22Rv1 (cell line): ENCODE measurements at regions not wholly inside any gene's neighbourhood (a gene's known extent, or its start where the extent isn't known, plus 50 kb on each side); places are given as distances from the start of the nearest gene placed in this dataset.

ENCODE experiments used
- H3K27ac ChIP-seq: fragments of 450-650 bp; 2 replicates; pipeline ENCODE4 v1.5.1; 2017
- ZFX ChIP-seq: fragments of 450-650 bp; IDR thresholded peaks from 2 replicates; pipeline ENCODE4 v1.6.1; 2017; ENCODE audit warnings: antibody characterized with exemption, borderline replicate concordance
- TF ChIP-seq, protein P1 (sequence below): fragments of 450-650 bp; IDR thresholded peaks from 2 replicates; pipeline ENCODE4 v1.5.1; 2017; ENCODE audit warnings: mild to moderate bottlenecking

DNA sequence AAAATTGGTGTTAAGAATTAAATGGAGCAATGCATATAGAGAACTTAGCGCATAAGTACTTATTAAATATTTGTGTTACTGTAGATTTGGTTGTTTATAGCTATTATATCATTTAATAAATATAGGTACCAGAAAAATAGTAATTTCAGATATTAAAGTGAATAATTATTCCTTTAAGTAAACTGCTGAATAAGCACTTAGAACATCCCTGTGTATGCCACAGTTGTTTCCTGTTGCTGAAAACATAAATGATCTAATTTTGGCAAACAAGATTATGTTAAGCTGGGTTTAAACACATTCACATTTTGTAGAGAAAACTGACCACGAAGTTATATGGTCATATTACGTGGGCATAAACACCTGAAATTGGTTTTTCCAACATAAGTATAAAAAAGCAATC is 388.0 kb upstream of the ZNF804A start:
- H3K27ac ChIP-seq: no peak overlapping the region
- TF ChIP-seq, protein P1, sequence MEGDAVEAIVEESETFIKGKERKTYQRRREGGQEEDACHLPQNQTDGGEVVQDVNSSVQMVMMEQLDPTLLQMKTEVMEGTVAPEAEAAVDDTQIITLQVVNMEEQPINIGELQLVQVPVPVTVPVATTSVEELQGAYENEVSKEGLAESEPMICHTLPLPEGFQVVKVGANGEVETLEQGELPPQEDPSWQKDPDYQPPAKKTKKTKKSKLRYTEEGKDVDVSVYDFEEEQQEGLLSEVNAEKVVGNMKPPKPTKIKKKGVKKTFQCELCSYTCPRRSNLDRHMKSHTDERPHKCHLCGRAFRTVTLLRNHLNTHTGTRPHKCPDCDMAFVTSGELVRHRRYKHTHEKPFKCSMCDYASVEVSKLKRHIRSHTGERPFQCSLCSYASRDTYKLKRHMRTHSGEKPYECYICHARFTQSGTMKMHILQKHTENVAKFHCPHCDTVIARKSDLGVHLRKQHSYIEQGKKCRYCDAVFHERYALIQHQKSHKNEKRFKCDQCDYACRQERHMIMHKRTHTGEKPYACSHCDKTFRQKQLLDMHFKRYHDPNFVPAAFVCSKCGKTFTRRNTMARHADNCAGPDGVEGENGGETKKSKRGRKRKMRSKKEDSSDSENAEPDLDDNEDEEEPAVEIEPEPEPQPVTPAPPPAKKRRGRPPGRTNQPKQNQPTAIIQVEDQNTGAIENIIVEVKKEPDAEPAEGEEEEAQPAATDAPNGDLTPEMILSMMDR: no peak
- TF ChIP-seq ZFX: no peak

DNA sequence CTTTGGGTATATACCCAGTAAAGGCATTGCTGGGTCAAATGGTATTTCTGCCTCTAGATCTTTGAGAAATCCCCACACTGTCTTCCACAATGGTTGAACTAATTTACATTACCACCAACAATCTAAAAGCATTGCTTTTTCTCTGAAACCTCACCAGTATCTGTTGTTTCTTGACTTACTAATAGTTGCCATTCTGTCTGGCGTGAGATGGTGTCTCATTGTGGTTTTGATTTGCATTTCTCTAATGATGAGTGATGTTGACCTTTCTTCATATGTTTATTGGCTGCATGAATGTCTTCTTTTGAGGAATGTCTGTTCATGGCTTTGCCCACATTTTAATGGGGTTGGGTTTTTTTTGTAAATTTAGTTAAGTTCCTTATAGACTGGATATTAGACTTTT is 382.6 kb upstream of the ZNF804A start:
- TF ChIP-seq ZFX: no peak
- TF ChIP-seq, protein P1: no peak

DNA sequence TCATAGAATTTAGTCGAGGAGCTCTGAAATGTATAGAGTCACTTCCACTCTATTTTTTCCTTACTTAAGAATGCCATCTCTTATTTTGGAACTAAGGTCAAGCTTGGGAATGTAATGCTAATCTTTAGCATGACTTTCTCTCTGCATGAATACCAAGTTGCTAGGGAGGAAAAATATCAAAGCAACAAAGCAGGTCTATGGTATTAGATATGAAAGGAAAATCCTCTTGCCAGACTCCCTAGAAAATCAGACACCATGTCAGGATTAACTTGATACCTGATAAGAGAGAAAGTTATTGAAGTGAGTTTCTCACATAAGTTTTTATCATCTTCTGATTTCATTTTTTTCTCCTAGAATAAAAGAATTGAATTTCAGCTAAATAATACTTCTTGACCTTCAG is 341.7 kb upstream of the ZNF804A start:
- H3K27ac ChIP-seq: no peak overlapping the region
- no peak for TF ChIP-seq ZFX
- TF ChIP-seq, protein P1: no peak

More for the DNA sequence above, 382.6 kb upstream of the ZNF804A start:
- H3K27ac ChIP-seq: no peak overlapping the region

DNA sequence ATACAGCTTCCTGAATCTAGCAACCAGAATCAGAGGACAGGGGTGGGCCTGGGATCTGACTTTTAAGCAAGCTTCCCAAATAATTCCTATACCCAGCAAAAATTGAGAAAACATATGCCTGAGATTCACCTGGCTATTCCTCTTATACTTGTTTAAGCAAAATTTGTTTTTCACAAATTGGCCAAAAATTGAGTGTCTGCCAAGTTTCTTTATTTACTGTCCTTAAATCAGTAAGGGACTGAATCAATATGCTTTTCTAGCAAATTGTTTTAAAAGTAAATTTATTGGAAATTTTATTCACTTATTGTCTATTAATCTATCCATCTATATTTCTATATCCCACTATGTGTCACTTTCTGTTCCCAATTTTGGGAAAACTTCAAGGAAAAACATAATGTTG is 337.0 kb upstream of the ZNF804A start:
- no peak overlapping the region for H3K27ac ChIP-seq
- TF ChIP-seq, protein P1: no peak
- TF ChIP-seq ZFX: no peak

DNA sequence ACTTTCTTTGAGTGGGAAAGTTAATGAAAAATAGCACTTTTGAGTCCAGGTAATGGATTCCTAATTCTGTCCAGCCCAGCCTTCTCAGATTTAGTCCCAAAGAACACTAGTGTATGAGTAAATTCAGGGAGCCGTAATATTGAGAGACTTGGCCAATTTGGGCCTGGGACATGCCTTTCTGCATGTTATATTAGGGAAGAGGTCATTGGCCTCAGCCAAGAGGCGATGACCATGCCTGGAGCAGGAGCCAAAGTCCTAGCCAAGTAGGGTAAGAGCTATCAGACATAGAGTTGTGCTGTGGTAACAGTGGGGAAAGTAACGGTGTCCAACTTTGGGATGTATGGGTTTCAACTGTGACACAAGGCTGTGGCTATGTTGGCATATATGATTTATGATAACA is 336.5 kb upstream of the ZNF804A start:
- no peak for TF ChIP-seq ZFX
- TF ChIP-seq, protein P1: no peak
- no peak overlapping the region for H3K27ac ChIP-seq

DNA sequence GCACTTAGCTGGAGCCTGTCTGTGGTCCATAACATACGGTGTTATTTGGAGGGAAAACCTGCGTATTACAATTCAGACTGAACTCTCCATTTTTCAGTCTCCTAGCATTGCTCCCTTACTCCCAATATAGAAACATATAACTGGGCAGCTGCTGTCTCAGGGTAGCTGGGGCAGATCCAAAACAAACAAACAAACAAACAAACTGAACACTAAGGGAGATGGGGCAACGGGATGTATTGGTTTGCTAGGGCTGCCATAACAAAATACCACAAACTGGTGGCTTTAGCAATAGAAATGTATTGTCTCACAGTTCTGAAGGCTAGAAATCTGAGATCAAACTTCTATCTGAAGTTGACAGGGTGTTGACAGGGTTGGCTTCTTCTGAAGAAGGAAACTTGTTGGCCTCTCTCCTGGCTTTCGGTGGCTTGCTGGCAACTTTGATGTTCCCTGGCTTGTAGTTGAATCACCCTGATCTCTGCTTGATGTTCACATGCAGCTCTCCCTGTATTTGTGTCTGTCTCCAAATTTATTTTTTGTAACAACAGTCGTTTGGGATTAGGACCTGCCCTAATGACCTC is 329.3 kb upstream of the ZNF804A start:
- no peak for TF ChIP-seq ZFX
- TF ChIP-seq, protein P1: no peak
- no peak overlapping the region for H3K27ac ChIP-seq

DNA sequence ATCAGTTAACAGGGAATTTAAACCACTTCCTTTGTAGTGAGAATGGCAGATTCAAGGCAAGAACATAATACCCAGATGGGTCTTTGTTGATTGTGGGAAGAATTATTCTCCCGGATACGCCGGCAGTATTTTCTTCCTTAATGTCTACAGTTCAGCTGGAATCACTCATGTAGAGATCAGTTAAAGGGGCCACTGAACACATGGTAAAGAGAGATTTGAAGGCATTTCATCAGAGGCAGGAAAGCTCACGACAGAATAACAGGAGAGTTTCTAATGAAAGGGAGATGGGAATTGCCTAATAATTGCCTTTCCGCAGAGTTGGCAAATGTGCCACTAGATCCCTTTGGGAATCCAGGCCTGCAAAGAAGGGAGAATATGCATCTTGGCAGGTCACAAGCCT is 327.7 kb upstream of the ZNF804A start:
- no peak overlapping the region for H3K27ac ChIP-seq
- TF ChIP-seq, protein P1: no peak
- no peak for TF ChIP-seq ZFX
